ENCODE measurements at regions not wholly inside any gene's neighbourhood (a gene's known extent, or its start where the extent isn't known, plus 50 kb on each side); places are given as distances from the start of the nearest gene placed in this dataset.
"Not testable (repeated sequence)": the region's sequence is repeated elsewhere in the genome, so short reads cannot be mapped to it uniquely, and the experiment has no call there.

- H3K27me3 Mint-ChIP-seq; POLR2A ChIA-PET; H3K27ac Mint-ChIP-seq; H3K4me1 ChIP-seq (ENCODE audit: insufficient read depth, low read length); H3K4me1 Mint-ChIP-seq; H3K9me3 ChIP-seq (ENCODE audit: low read length); H3K27ac ChIP-seq (ENCODE audit: low read depth, low read length); H3K36me3 ChIP-seq (ENCODE audit: insufficient read depth, low read length); CTCF ChIA-PET; H3K27me3 ChIP-seq (ENCODE audit: insufficient read depth, low read length, poor library complexity, severe bottlenecking); H3K36me3 Mint-ChIP-seq; H3K4me3 ChIP-seq (ENCODE audit: low read length); H3K4me3 Mint-ChIP-seq: not testable (repeated sequence)
- peak in 1 of 5 donors; percentile 36 for DNase-seq
- H3K9me3 Mint-ChIP-seq = peaks cover 2 to 24% (median 9%) of the 10 kb centered on the region in 5 donors
Observed at GRCh38 chr11:24415955-24416636, 80.8 kb upstream of the LUZP2 start.

- H3K27ac ChIP-seq (ENCODE audit: low read depth, low read length) = no peak overlapping the region
- no peak overlapping the region for H3K4me3 ChIP-seq (ENCODE audit: low read length)
- no peaks in the 10 kb centered on the region for H3K9me3 ChIP-seq (ENCODE audit: low read length)
- H3K4me1 Mint-ChIP-seq = no peaks in the 10 kb centered on the region
- no peaks in the 10 kb centered on the region for H3K4me1 ChIP-seq (ENCODE audit: insufficient read depth, low read length)
- H3K36me3 Mint-ChIP-seq = no peaks in the 10 kb centered on the region
- H3K36me3 ChIP-seq (ENCODE audit: insufficient read depth, low read length) = no peaks in the 10 kb centered on the region
- H3K27me3 ChIP-seq (ENCODE audit: insufficient read depth, low read length, poor library complexity, severe bottlenecking) = no peaks in the 10 kb centered on the region
- ChIA-PET POLR2A (no interaction called here), CTCF (no interaction called here)
- no peaks in the 10 kb centered on the region for H3K27me3 Mint-ChIP-seq
- no peak overlapping the region for H3K27ac Mint-ChIP-seq
- DNase-seq = no peak
- no peak overlapping the region for H3K4me3 Mint-ChIP-seq
- peaks cover 0 to 27% (median 0%) of the 10 kb centered on the region in 5 donors for H3K9me3 Mint-ChIP-seq
Observed at GRCh38 chr11:24421766-24422165, 75.1 kb upstream of the LUZP2 start.

- CTCF ChIA-PET = no interaction called here
- H3K4me3 Mint-ChIP-seq = no peak overlapping the region
- H3K27me3 Mint-ChIP-seq = no peaks in the 10 kb centered on the region
Observed at GRCh38 chr11:24422376-24422775, 74.5 kb upstream of the LUZP2 start.

GRCh38 chr11:24437123-24437522 lies 59.7 kb upstream of the LUZP2 start:
- Histone ChIP-seq H3K36me3 (ENCODE audit: insufficient read depth, low read length) (no peaks in the 10 kb centered on the region), H3K9me3 (ENCODE audit: low read length) (no peaks in the 10 kb centered on the region), H3K4me3 (ENCODE audit: low read length) (no peak overlapping the region), H3K27me3 (ENCODE audit: insufficient read depth, low read length, poor library complexity, severe bottlenecking) (no peaks in the 10 kb centered on the region), H3K4me1 (ENCODE audit: insufficient read depth, low read length) (no peaks in the 10 kb centered on the region), H3K27ac (ENCODE audit: low read depth, low read length) (no peak overlapping the region)
- DNase-seq = no peak
- H3K27ac Mint-ChIP-seq = no peak overlapping the region
- H3K4me1 Mint-ChIP-seq = no peaks in the 10 kb centered on the region
- ChIA-PET POLR2A (no interaction called here), CTCF (no interaction called here)
- no peaks in the 10 kb centered on the region for H3K36me3 Mint-ChIP-seq
- H3K9me3 Mint-ChIP-seq = peaks cover 3 to 14% (median 5%) of the 10 kb centered on the region in 5 donors
- no peak overlapping the region for H3K4me3 Mint-ChIP-seq
- H3K27me3 Mint-ChIP-seq = no peaks in the 10 kb centered on the region

More at GRCh38 chr11:24422376-24422775, 74.5 kb upstream of the LUZP2 start:
- Mint-ChIP-seq H3K4me1 (no peaks in the 10 kb centered on the region), H3K9me3 (peaks cover 0 to 27% (median 0%) of the 10 kb centered on the region in 5 donors), H3K27ac (no peak overlapping the region), H3K36me3 (no peaks in the 10 kb centered on the region)
- Histone ChIP-seq H3K27ac (ENCODE audit: low read depth, low read length) (no peak overlapping the region), H3K27me3 (ENCODE audit: insufficient read depth, low read length, poor library complexity, severe bottlenecking) (no peaks in the 10 kb centered on the region), H3K36me3 (ENCODE audit: insufficient read depth, low read length) (no peaks in the 10 kb centered on the region), H3K4me1 (ENCODE audit: insufficient read depth, low read length) (no peaks in the 10 kb centered on the region), H3K9me3 (ENCODE audit: low read length) (no peaks in the 10 kb centered on the region), H3K4me3 (ENCODE audit: low read length) (no peak overlapping the region)
- POLR2A ChIA-PET = no interaction called here
- no peak for DNase-seq
